SK-N-SH (cell line): ENCODE measurements at regions not wholly inside any gene's neighbourhood (a gene's known extent, or its start where the extent isn't known, plus 50 kb on each side); places are given as distances from the start of the nearest gene placed in this dataset.

ENCODE experiments used
- CTCF ChIA-PET: fragments of 300-600, 350-600 bp; formaldehyde crosslinking; extraction: SDS; loops from one replicate; lab custom pipeline; 2021; lab: Yijun Ruan, JAX
- POLR2A ChIA-PET: fragments of 350-600 bp; sonication (Branson Sonifier 250); formaldehyde crosslinking; extraction: SDS; loops from one replicate; lab custom pipeline; 2020; ENCODE audit warnings: antibody characterized with exemption, inconsistent platforms; lab: Yijun Ruan, JAX
- DNase-seq: peaks from one replicate; pipeline ENCODE4 v3.0.0; 2012
- H2AFZ ChIP-seq: fragments of 200-600 bp; sonication (generic); 2 replicates; pipeline ENCODE4 v1.8.1; 2016; ENCODE audit warnings: antibody characterized with exemption, mild to moderate bottlenecking, low read depth
- H3F3A ChIP-seq: fragments of 200-600 bp; sonication (generic); replicated peaks from 2 replicates; pipeline ENCODE3; 2016; ENCODE audit warnings: antibody characterized with exemption, mild to moderate bottlenecking; ENCODE audit not compliant: insufficient read depth
- H3K27ac ChIP-seq, 2 experiments: fragments of 200-500 bp in 1 of 2; fragments of 200-600 bp in 1 of 2; sonication (Bioruptor generic) in 1 of 2; sonication (generic), shearing (Covaris generic) in 1 of 2; 2 replicates each; pipeline versions ENCODE4 v1.5.1 to v1.6.1; 2014 to 2016; ENCODE audit warnings: low read depth in 2 of 2, inconsistent platforms in 1 of 2, low read length in 1 of 2, mild to moderate bottlenecking in 1 of 2, mixed read lengths in 1 of 2
- H3K27me3 ChIP-seq: fragments of 200-600 bp; sonication (generic), shearing (Covaris generic); 2 replicates; pipeline ENCODE4 v1.6.1; 2016; ENCODE audit warnings: mixed run types; ENCODE audit not compliant: insufficient read depth
- H3K36me3 ChIP-seq, 2 experiments: fragments of 200-500 bp in 1 of 2; fragments of 200-600 bp in 1 of 2; sonication (Bioruptor generic) in 1 of 2; sonication (generic) in 1 of 2; replicated peaks in 1 of 2; 2 replicates each; pipeline versions ENCODE3 to v1.5.1; 2014 to 2016; ENCODE audit warnings: low read length in 1 of 2, mild to moderate bottlenecking in 1 of 2; ENCODE audit not compliant: insufficient read depth in 2 of 2, control insufficient read depth in 1 of 2
- H3K4me1 ChIP-seq, 2 experiments: fragments of 200-500 bp in 1 of 2; fragments of 200-600 bp in 1 of 2; sonication (Bioruptor generic) in 1 of 2; sonication (generic), shearing (Covaris generic) in 1 of 2; 2 replicates each; pipeline versions ENCODE4 v1.5.1 to v1.6.1; 2014 to 2016; ENCODE audit warnings: low read depth in 1 of 2, low read length in 1 of 2, mixed run types in 1 of 2; ENCODE audit not compliant: insufficient read depth in 2 of 2, control insufficient read depth in 1 of 2
- H3K4me2 ChIP-seq: fragments of 200-600 bp; sonication (generic), shearing (Covaris generic); 2 replicates; pipeline ENCODE4 v1.6.1; 2017; ENCODE audit warnings: mixed run types
- H3K4me3 ChIP-seq, 2 experiments: fragments of 200-500 bp in 1 of 2; fragments of 200-600 bp in 1 of 2; sonication (Bioruptor generic) in 1 of 2; sonication (generic), shearing (Covaris generic) in 1 of 2; 2 replicates each; pipeline versions ENCODE4 v1.5.1 to v1.8.1; 2014 to 2016; ENCODE audit warnings: low read depth in 2 of 2, inconsistent platforms in 1 of 2, low read length in 1 of 2, mild to moderate bottlenecking in 1 of 2, mixed read lengths in 1 of 2, moderate library complexity in 1 of 2
- H3K79me2 ChIP-seq: fragments of 200-600 bp; sonication (generic); 2 replicates; pipeline ENCODE4 v1.8.1; 2017; ENCODE audit warnings: mild to moderate bottlenecking; ENCODE audit not compliant: insufficient read depth
- H3K9ac ChIP-seq: fragments of 200-600 bp; sonication (generic); 2 replicates; pipeline ENCODE4 v1.6.1; 2017; ENCODE audit warnings: mixed run types
- H3K9me2 ChIP-seq: fragments of 200-600 bp; sonication (generic); 2 replicates; pipeline ENCODE4 v1.6.1; 2017; ENCODE audit warnings: mixed run types
- H3K9me3 ChIP-seq: fragments of 200-600 bp; sonication (generic); 2 replicates; pipeline ENCODE4 v1.6.1; 2017; ENCODE audit warnings: mixed run types, mild to moderate bottlenecking, moderate library complexity
- H4K20me1 ChIP-seq: fragments of 200-600 bp; sonication (generic); 2 replicates; pipeline ENCODE4 v1.6.1; 2017; ENCODE audit warnings: mild to moderate bottlenecking, mixed run types; ENCODE audit not compliant: insufficient read depth
- CHD2 ChIP-seq: fragments of 150-350 bp; IDR thresholded peaks from 2 replicates; pipeline ENCODE4 v1.6.1; 2018; ENCODE audit warnings: low read length; ENCODE audit not compliant: partially characterized antibody
- ELF1 ChIP-seq: IDR thresholded peaks from 2 replicates; pipeline ENCODE4 v1.4.0; 2012
- FOXM1 ChIP-seq: IDR thresholded peaks from 2 replicates; pipeline ENCODE4 v1.4.0; 2012; ENCODE audit warnings: low read depth, mild to moderate bottlenecking
- GABPA ChIP-seq: IDR thresholded peaks from 2 replicates; pipeline ENCODE4 v1.4.0; 2012; ENCODE audit warnings: low read depth, mild to moderate bottlenecking
- GATA2 ChIP-seq: sonication (generic); formaldehyde crosslinking; IDR thresholded peaks from 2 replicates; pipeline ENCODE4 v1.5.0; 2020; ENCODE audit warnings: mild to moderate bottlenecking, missing genetic modification reagents
- JUND ChIP-seq: IDR thresholded peaks from 2 replicates; pipeline ENCODE4 v1.4.0; 2012
- MXI1 ChIP-seq: IDR thresholded peaks from 2 replicates; pipeline ENCODE4 v1.6.1; 2012; ENCODE audit warnings: mild to moderate bottlenecking, low read depth, low read length, improper control_type of control experiment
- NFIC ChIP-seq: IDR thresholded peaks from 2 replicates; pipeline ENCODE4 v1.4.0; 2012; ENCODE audit warnings: borderline replicate concordance
- POLR2AphosphoS5 ChIP-seq: IDR thresholded peaks from 2 replicates; pipeline ENCODE4 v1.6.1; 2012; ENCODE audit warnings: low read depth, low read length
- RAD21 ChIP-seq: IDR thresholded peaks from 2 replicates; pipeline ENCODE4 v1.6.1; 2012; ENCODE audit warnings: mild to moderate bottlenecking, low read length
- RCOR1 ChIP-seq: fragments of 150-350 bp; IDR thresholded peaks from 2 replicates; pipeline ENCODE4 v1.6.1; 2017; ENCODE audit warnings: antibody characterized with exemption, low read length
- RXRA ChIP-seq: IDR thresholded peaks from 2 replicates; pipeline ENCODE4 v1.4.0; 2012; ENCODE audit warnings: low read depth, mild to moderate bottlenecking, borderline replicate concordance
- SIN3A ChIP-seq: IDR thresholded peaks from 2 replicates; pipeline ENCODE4 v1.6.1; 2012; ENCODE audit warnings: low read depth, mild to moderate bottlenecking, low read length, moderate library complexity, borderline replicate concordance
- TAF1 ChIP-seq: IDR thresholded peaks from 2 replicates; pipeline ENCODE4 v1.6.1; 2012; ENCODE audit warnings: low read depth, mild to moderate bottlenecking, low read length, moderate library complexity, borderline replicate concordance
- TEAD4 ChIP-seq: IDR thresholded peaks from 2 replicates; pipeline ENCODE4 v1.4.0; 2012; ENCODE audit warnings: mild to moderate bottlenecking, borderline replicate concordance; ENCODE audit not compliant: insufficient read depth
- WGBS: methylation state at CpG from one replicate; pipeline ENCODE4 v1.1.6; 2017; ENCODE audit warnings: low lambda C conversion rate; 5-methylcytosine and 5-hydroxymethylcytosine counted together
- TF ChIP-seq, protein P1 (sequence below): IDR thresholded peaks from 2 replicates; pipeline ENCODE4 v1.6.1; 2012; ENCODE audit warnings: mild to moderate bottlenecking, low read depth, low read length, moderate library complexity
- TF ChIP-seq, protein P2 (sequence below): IDR thresholded peaks from 2 replicates; pipeline ENCODE4; 2012
- TF ChIP-seq, protein P3 (sequence below): fragments of 150-350 bp; IDR thresholded peaks from 2 replicates; pipeline ENCODE4 v1.6.1; 2017; ENCODE audit warnings: antibody characterized with exemption, low read length, low read depth, borderline replicate concordance
- TF ChIP-seq, protein P4 (sequence below): IDR thresholded peaks from 2 replicates; pipeline ENCODE4 v1.4.0; 2012; ENCODE audit warnings: low read depth

DNA sequence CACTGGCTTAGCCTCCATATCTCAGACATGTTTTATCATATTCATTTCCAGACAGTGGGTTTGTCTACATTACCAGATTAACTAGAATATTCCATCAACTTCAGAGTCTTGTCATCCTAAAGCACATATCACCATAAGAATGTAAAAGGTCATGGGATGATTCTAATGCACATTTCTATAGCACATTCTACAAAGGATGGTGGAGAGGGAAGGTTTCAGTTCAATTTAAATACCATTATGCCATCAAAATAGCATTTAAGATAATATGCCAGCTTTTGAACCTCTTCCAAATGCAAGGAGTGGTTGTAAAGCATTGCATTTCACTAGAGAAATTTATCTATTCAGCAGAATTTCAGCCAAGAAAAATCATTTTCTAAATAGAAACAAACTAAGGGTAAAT lies 970.5 kb downstream of the TTLL7 start:
- H3K9me3 ChIP-seq, result no peaks in the 10 kb centered on the region
- no peaks in the 10 kb centered on the region for H3K9me2 ChIP-seq
- no peak overlapping the region for H3K4me3 ChIP-seq
- TF ChIP-seq, protein P1, sequence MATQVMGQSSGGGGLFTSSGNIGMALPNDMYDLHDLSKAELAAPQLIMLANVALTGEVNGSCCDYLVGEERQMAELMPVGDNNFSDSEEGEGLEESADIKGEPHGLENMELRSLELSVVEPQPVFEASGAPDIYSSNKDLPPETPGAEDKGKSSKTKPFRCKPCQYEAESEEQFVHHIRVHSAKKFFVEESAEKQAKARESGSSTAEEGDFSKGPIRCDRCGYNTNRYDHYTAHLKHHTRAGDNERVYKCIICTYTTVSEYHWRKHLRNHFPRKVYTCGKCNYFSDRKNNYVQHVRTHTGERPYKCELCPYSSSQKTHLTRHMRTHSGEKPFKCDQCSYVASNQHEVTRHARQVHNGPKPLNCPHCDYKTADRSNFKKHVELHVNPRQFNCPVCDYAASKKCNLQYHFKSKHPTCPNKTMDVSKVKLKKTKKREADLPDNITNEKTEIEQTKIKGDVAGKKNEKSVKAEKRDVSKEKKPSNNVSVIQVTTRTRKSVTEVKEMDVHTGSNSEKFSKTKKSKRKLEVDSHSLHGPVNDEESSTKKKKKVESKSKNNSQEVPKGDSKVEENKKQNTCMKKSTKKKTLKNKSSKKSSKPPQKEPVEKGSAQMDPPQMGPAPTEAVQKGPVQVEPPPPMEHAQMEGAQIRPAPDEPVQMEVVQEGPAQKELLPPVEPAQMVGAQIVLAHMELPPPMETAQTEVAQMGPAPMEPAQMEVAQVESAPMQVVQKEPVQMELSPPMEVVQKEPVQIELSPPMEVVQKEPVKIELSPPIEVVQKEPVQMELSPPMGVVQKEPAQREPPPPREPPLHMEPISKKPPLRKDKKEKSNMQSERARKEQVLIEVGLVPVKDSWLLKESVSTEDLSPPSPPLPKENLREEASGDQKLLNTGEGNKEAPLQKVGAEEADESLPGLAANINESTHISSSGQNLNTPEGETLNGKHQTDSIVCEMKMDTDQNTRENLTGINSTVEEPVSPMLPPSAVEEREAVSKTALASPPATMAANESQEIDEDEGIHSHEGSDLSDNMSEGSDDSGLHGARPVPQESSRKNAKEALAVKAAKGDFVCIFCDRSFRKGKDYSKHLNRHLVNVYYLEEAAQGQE, result no peak
- no peak for TF ChIP-seq RXRA
- TF ChIP-seq NFIC, result no peak
- no peak for TF ChIP-seq FOXM1
- TF ChIP-seq TEAD4, result no peak
- TF ChIP-seq POLR2AphosphoS5, result no peak
- TF ChIP-seq SIN3A, result no peak
- TF ChIP-seq JUND, result no peak
- TF ChIP-seq, protein P2, sequence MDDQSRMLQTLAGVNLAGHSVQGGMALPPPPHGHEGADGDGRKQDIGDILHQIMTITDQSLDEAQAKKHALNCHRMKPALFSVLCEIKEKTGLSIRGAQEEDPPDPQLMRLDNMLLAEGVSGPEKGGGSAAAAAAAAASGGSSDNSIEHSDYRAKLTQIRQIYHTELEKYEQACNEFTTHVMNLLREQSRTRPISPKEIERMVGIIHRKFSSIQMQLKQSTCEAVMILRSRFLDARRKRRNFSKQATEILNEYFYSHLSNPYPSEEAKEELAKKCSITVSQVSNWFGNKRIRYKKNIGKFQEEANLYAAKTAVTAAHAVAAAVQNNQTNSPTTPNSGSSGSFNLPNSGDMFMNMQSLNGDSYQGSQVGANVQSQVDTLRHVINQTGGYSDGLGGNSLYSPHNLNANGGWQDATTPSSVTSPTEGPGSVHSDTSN, result no peak
- peaks cover 7% of the 10 kb centered on the region for H3F3A ChIP-seq
- no peak overlapping the region for H2AFZ ChIP-seq
- no peak for DNase-seq
- CTCF ChIA-PET, result no interaction called here
- peaks cover 0 to 2% of the 10 kb centered on the region in 2 experiments; a peak in 2 of 4 replicates for H3K4me1 ChIP-seq
- H3K79me2 ChIP-seq, result no peaks in the 10 kb centered on the region
- H4K20me1 ChIP-seq, result no peaks in the 10 kb centered on the region
- H3K27ac ChIP-seq, result no peak overlapping the region
- H3K27me3 ChIP-seq, result no peaks in the 10 kb centered on the region
- H3K9ac ChIP-seq, result no peak overlapping the region
- POLR2A ChIA-PET, result no interaction called here
- H3K36me3 ChIP-seq, result no peaks in the 10 kb centered on the region
- H3K4me2 ChIP-seq, result no peak overlapping the region

DNA sequence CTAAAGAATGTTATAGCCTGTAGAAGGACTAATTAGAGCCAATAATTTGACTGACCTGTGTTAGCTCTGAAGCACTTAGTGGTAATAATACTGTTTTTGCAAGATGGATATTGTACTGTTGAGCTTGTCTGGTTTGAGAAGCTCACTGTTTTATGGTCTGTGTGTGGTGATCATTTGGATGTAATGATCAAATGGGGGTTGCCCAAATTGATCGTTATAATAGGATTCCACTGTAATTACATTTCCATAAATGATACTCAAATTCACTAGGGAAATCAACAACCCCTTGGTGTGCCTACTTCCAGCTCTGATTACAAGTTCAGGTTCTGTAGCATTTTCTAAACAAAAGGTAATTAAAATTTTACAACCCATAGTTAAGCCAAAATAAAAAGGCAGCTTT lies 971.4 kb downstream of the TTLL7 start:
- no peak for DNase-seq
- H3K36me3 ChIP-seq, result no peaks in the 10 kb centered on the region
- 71% methylated on average over 1 of the region's 1 CpG for WGBS
- peaks cover 0 to 2% of the 10 kb centered on the region in 2 experiments; a peak in 2 of 4 replicates for H3K4me1 ChIP-seq
- ChIA-PET CTCF (no interaction called here), POLR2A (no interaction called here)
- no peak overlapping the region for H3K9ac ChIP-seq
- H3K9me2 ChIP-seq, result no peaks in the 10 kb centered on the region
- H3K27me3 ChIP-seq, result no peaks in the 10 kb centered on the region
- no peak overlapping the region for H2AFZ ChIP-seq
- H3F3A ChIP-seq, result peaks cover 4% of the 10 kb centered on the region
- H4K20me1 ChIP-seq, result no peaks in the 10 kb centered on the region
- H3K4me3 ChIP-seq, result no peak overlapping the region
- H3K79me2 ChIP-seq, result no peaks in the 10 kb centered on the region
- H3K27ac ChIP-seq, result no peak overlapping the region
- TF ChIP-seq, protein P3, sequence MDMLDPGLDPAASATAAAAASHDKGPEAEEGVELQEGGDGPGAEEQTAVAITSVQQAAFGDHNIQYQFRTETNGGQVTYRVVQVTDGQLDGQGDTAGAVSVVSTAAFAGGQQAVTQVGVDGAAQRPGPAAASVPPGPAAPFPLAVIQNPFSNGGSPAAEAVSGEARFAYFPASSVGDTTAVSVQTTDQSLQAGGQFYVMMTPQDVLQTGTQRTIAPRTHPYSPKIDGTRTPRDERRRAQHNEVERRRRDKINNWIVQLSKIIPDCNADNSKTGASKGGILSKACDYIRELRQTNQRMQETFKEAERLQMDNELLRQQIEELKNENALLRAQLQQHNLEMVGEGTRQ, result no peak
- TF ChIP-seq RXRA (no peak), CHD2 (no peak), TEAD4 (no peak), GABPA (no peak), POLR2AphosphoS5 (no peak), RCOR1 (no peak), SIN3A (no peak), TAF1 (no peak), GATA2 (CRISPR knock-in tag) (no peak), ELF1 (no peak), FOXM1 (no peak), MXI1 (no peak), RAD21 (no peak)
- TF ChIP-seq, protein P4, sequence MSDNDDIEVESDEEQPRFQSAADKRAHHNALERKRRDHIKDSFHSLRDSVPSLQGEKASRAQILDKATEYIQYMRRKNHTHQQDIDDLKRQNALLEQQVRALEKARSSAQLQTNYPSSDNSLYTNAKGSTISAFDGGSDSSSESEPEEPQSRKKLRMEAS, result no peak
- no peaks in the 10 kb centered on the region for H3K9me3 ChIP-seq
- no peak overlapping the region for H3K4me2 ChIP-seq
